K562 (cell line): ENCODE measurements at regions not wholly inside any gene's neighbourhood (a gene's known extent, or its start where the extent isn't known, plus 50 kb on each side); places are given as distances from the start of the nearest gene placed in this dataset.

Experiments used
- ATAC-seq: fragments of 200-7000 bp; cut with Tn5 transposase; 3 replicates; pipeline ENCODE4 v1.9.1; 2020; ENCODE audit warnings: moderate library complexity
- BruUV-seq: library from RNA; stranded (reverse); fragments of 400-500 nt; replicated peaks from 2 replicates; lab custom pipeline; 2021; lab: Mats Ljungman, UMichigan
- CTCF ChIA-PET: fragments of 300-600 bp; formaldehyde crosslinking; extraction: SDS; loops from one replicate; lab custom pipeline; 2021; ENCODE audit warnings: low intra/inter-chr PET ratio; lab: Yijun Ruan, JAX
- POLR2A ChIA-PET: fragments of 300-600, 350-650 bp; sonication (Branson Sonifier 250); formaldehyde crosslinking; extraction: SDS; loops from one replicate; lab custom pipeline; 2021; ENCODE audit warnings: antibody characterized with exemption, inconsistent platforms; lab: Yijun Ruan, JAX
- DNase-seq, 4 experiments: peaks; one replicate each; pipeline versions ENCODE4 v3.0.0 to v3.0.0-alpha.2; 2011 to 2018; ENCODE audit warnings: low spot score in 3 of 4, mixed read lengths in 3 of 4; ENCODE audit errors: extremely low read depth in 1 of 4
- FAIRE-seq: peaks from 2 replicates; lab custom pipeline; 2011; peaks lifted over from hg19 to GRCh38; lab: Jason Lieb, UNC
- H2AFZ ChIP-seq: 2 replicates; pipeline ENCODE4 v1.6.0; 2011; ENCODE audit warnings: low read depth, low read length, control low read depth, inconsistent platforms
- H3K27ac ChIP-seq: fragments of 200-600 bp; 3 replicates; pipeline ENCODE4 v1.8.0; 2011; ENCODE audit warnings: low read depth, mild to moderate bottlenecking, control low read depth, inconsistent platforms, low read length, moderate library complexity, mixed read lengths; ENCODE audit errors: extremely low read depth
- H3K27me3 ChIP-seq, 2 experiments: fragments of 300-600 bp in 1 of 2; 2 replicates in 1 of 2; 3 replicates in 1 of 2; pipeline versions ENCODE4 v1.6.0 to v1.8.0; 2011; ENCODE audit warnings: inconsistent platforms in 2 of 2, low read length in 2 of 2, mild to moderate bottlenecking in 1 of 2, mixed read lengths in 1 of 2, moderate library complexity in 1 of 2; ENCODE audit not compliant: control insufficient read depth in 2 of 2, insufficient read depth in 2 of 2
- H3K36me3 ChIP-seq: fragments of 300-600 bp; 3 replicates; pipeline ENCODE4 v1.8.0; 2011; ENCODE audit warnings: mild to moderate bottlenecking, low read length, inconsistent platforms; ENCODE audit not compliant: control insufficient read depth, insufficient read depth
- H3K4me1 ChIP-seq, 2 experiments: fragments of 200-600 bp in 1 of 2; replicated peaks in 1 of 2; 2 replicates in 1 of 2; 3 replicates in 1 of 2; pipeline versions ENCODE4 v1.5.1 to v1.8.0; 2011; ENCODE audit warnings: inconsistent platforms in 2 of 2, low read length in 2 of 2, mild to moderate bottlenecking in 1 of 2, mixed read lengths in 1 of 2, moderate library complexity in 1 of 2; ENCODE audit not compliant: control insufficient read depth in 2 of 2, insufficient read depth in 2 of 2
- H3K4me2 ChIP-seq: 2 replicates; pipeline ENCODE4 v1.6.1; 2011; ENCODE audit warnings: low read length, control low read depth, inconsistent platforms, mixed read lengths; ENCODE audit not compliant: insufficient read depth
- H3K4me3 ChIP-seq: fragments of 200-600 bp; sonication (generic), shearing (Covaris generic); 2 replicates; pipeline ENCODE4 v1.5.1; 2016; ENCODE audit warnings: control low read depth, inconsistent platforms
- H3K79me2 ChIP-seq: fragments of 200-600 bp; 3 replicates; pipeline ENCODE4 v1.8.0; 2011; ENCODE audit warnings: low read length, inconsistent platforms; ENCODE audit not compliant: control insufficient read depth, insufficient read depth
- H3K9ac ChIP-seq, 2 experiments: 2 replicates each; pipeline versions ENCODE4 v1.6.0 to v1.6.1; 2011; ENCODE audit warnings: low read depth in 2 of 2, low read length in 2 of 2, control low read depth in 1 of 2, inconsistent platforms in 1 of 2, mild to moderate bottlenecking in 1 of 2, mixed read lengths in 1 of 2; ENCODE audit not compliant: insufficient read depth in 1 of 2
- H3K9me1 ChIP-seq: one replicate; pipeline ENCODE4 v1.6.0; 2011; ENCODE audit warnings: inconsistent platforms, mild to moderate bottlenecking, low read length, moderate library complexity; ENCODE audit not compliant: control insufficient read depth, insufficient read depth
- H3K9me3 ChIP-seq: replicated peaks from 2 replicates; pipeline ENCODE4 v1.5.1; 2011; ENCODE audit warnings: low read depth, low read length, inconsistent platforms; ENCODE audit not compliant: control insufficient read depth, insufficient read depth
- H4K20me1 ChIP-seq: replicated peaks from 2 replicates; pipeline ENCODE4 v1.6.1; 2011; ENCODE audit warnings: low read length, inconsistent platforms, mixed read lengths; ENCODE audit not compliant: control insufficient read depth, insufficient read depth
- BRCA1 ChIP-seq, 2 experiments: fragments of 450-650 bp in 1 of 2; sonication (generic) in 1 of 2; formaldehyde crosslinking in 1 of 2; IDR thresholded peaks; 2 replicates each; pipeline versions ENCODE4 v1.5.0 to v1.6.1; 2017 to 2020; ENCODE audit warnings: mild to moderate bottlenecking in 1 of 2, missing genetic modification reagents in 1 of 2
- ETV1 ChIP-seq: fragments of 450-650 bp; conservative IDR thresholded peaks from 2 replicates; pipeline ENCODE4 v1.6.1; 2016; ENCODE audit warnings: missing genetic modification characterization, control low read depth, low read depth, missing compliant biosample characterization
- GTF2B ChIP-seq: IDR thresholded peaks from 2 replicates; pipeline ENCODE4 v1.6.1; 2011; ENCODE audit not compliant: insufficient read length; ENCODE audit errors: extremely low read depth
- ZKSCAN3 ChIP-seq: fragments of 250-450 bp; sonication (Bioruptor Pico); IDR thresholded peaks from 2 replicates; pipeline ENCODE4 v1.4.0; 2020
- ZNF507 ChIP-seq: conservative IDR thresholded peaks from 2 replicates; pipeline ENCODE4 v1.6.1; 2017; ENCODE audit warnings: missing genetic modification characterization, missing compliant biosample characterization
- ZNF695 ChIP-seq: fragments of 450-650 bp; formaldehyde crosslinking; IDR thresholded peaks from 2 replicates; pipeline ENCODE4 v1.4.0; 2020; ENCODE audit warnings: mild to moderate bottlenecking, moderate library complexity
- WGBS: fragments of 100-300 bp; shearing (Covaris generic); methylation state at CpG from one replicate; pipeline ENCODE4 v1.1.6; 2016; ENCODE audit warnings: low coverage, mixed read lengths; ENCODE audit not compliant: insufficient coverage; ENCODE audit errors: missing lambda C conversion rate; 5-methylcytosine and 5-hydroxymethylcytosine counted together
- in situ Hi-C: fragments of 300-500 bp; cut with MboI; formaldehyde crosslinking; loops from 4 replicates; pipeline ENCODE4 v1.15.0; 2018; ENCODE audit warnings: inconsistent platforms, mixed read lengths
- intact Hi-C: fragments of 100-400 bp; cut with micrococcal nuclease; formaldehyde crosslinking; loops from 2 replicates; pipeline ENCODE4 v1.14.2; 2022
- TF ChIP-seq, protein P1 (sequence below), 2 experiments: fragments of 150-350 bp in 1 of 2; IDR thresholded peaks; 2 replicates each; pipeline ENCODE4 v1.6.1; 2012 to 2016; ENCODE audit warnings: low read depth in 2 of 2, low read length in 2 of 2, mild to moderate bottlenecking in 1 of 2, moderate library complexity in 1 of 2
- TF ChIP-seq, protein P2 (sequence below), 2 experiments: fragments of 450-650 bp in 1 of 2; IDR thresholded peaks; 2 replicates each; pipeline ENCODE4 v1.6.1; 2011 to 2017; ENCODE audit warnings: low read depth in 2 of 2, antibody characterized with exemption in 1 of 2, borderline replicate concordance in 1 of 2, low read length in 1 of 2, mild to moderate bottlenecking in 1 of 2, mixed read lengths in 1 of 2; ENCODE audit not compliant: control insufficient read depth in 1 of 2

DNA sequence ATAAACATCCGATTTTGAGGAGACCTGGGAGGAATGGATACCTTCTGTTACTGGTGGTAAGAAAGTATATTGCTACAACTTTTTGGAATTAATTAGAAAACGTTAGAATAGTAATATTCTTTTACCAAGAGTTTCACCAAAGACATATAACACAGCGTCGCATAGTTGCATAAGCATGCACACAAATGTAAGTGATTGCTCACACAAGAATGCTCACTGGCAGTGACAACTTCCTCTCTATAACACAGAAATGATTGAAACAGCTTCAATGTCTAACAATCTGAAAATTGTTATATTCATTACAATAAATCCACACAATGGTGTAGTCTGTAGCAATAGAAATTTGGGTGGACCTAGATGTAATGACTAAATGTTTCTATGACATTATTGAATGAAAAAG is 998.6 kb downstream of the TTLL7 start (continued):
- TF ChIP-seq, protein P1, sequence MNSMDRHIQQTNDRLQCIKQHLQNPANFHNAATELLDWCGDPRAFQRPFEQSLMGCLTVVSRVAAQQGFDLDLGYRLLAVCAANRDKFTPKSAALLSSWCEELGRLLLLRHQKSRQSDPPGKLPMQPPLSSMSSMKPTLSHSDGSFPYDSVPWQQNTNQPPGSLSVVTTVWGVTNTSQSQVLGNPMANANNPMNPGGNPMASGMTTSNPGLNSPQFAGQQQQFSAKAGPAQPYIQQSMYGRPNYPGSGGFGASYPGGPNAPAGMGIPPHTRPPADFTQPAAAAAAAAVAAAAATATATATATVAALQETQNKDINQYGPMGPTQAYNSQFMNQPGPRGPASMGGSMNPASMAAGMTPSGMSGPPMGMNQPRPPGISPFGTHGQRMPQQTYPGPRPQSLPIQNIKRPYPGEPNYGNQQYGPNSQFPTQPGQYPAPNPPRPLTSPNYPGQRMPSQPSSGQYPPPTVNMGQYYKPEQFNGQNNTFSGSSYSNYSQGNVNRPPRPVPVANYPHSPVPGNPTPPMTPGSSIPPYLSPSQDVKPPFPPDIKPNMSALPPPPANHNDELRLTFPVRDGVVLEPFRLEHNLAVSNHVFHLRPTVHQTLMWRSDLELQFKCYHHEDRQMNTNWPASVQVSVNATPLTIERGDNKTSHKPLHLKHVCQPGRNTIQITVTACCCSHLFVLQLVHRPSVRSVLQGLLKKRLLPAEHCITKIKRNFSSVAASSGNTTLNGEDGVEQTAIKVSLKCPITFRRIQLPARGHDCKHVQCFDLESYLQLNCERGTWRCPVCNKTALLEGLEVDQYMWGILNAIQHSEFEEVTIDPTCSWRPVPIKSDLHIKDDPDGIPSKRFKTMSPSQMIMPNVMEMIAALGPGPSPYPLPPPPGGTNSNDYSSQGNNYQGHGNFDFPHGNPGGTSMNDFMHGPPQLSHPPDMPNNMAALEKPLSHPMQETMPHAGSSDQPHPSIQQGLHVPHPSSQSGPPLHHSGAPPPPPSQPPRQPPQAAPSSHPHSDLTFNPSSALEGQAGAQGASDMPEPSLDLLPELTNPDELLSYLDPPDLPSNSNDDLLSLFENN (IDR thresholded peaks at IDR 0.05; ENCODE audit: low read depth in 2 of 2, low read length in 2 of 2) = no peak

DNA sequence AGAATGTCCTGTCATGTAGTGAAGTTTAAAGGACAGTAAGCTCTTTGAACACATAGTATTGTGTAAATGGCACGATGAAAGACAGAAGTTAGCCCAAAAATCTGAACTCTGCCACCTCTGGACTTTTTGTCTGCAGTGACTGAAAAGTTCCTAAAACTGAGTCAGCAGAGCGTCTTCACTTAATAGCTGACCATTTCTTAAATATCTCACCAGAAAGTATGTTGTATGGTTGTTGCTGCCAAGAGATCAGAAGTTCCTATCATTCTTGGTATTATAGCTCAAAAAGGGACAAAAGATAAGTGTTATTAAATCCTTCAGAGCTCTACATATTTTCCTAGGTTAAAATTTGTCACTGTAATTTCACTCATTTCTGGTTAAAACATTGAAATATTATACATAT is 1003.0 kb downstream of the TTLL7 start:
- Histone ChIP-seq H3K79me2 (no peaks in the 10 kb centered on the region), H3K4me1 (no peaks in the 10 kb centered on the region), H2AFZ (no peak overlapping the region), H3K4me3 (no peak overlapping the region), H3K36me3 (no peaks in the 10 kb centered on the region), H4K20me1 (no peaks in the 10 kb centered on the region), H3K9ac (no peak overlapping the region), H3K4me2 (no peak overlapping the region), H3K27ac (no peak overlapping the region), H3K27me3 (no peaks in the 10 kb centered on the region), H3K9me3 (no peaks in the 10 kb centered on the region; the same call in 1 of the 2 replicates), H3K9me1 (no peaks in the 10 kb centered on the region)
- DNase-seq (no peak), ATAC-seq (no peak), FAIRE-seq (no peak)
- no peak for TF ChIP-seq ZKSCAN3 (CRISPR knock-in tag)
- no peak for TF ChIP-seq BRCA1 (IDR thresholded peaks at IDR 0.05)
- no peak for TF ChIP-seq BRCA1 (CRISPR knock-in tag; IDR thresholded peaks at IDR 0.05)
- TF ChIP-seq ETV1 = no peak
- no peak for TF ChIP-seq ZNF507 (tag)
- TF ChIP-seq, protein P2, sequence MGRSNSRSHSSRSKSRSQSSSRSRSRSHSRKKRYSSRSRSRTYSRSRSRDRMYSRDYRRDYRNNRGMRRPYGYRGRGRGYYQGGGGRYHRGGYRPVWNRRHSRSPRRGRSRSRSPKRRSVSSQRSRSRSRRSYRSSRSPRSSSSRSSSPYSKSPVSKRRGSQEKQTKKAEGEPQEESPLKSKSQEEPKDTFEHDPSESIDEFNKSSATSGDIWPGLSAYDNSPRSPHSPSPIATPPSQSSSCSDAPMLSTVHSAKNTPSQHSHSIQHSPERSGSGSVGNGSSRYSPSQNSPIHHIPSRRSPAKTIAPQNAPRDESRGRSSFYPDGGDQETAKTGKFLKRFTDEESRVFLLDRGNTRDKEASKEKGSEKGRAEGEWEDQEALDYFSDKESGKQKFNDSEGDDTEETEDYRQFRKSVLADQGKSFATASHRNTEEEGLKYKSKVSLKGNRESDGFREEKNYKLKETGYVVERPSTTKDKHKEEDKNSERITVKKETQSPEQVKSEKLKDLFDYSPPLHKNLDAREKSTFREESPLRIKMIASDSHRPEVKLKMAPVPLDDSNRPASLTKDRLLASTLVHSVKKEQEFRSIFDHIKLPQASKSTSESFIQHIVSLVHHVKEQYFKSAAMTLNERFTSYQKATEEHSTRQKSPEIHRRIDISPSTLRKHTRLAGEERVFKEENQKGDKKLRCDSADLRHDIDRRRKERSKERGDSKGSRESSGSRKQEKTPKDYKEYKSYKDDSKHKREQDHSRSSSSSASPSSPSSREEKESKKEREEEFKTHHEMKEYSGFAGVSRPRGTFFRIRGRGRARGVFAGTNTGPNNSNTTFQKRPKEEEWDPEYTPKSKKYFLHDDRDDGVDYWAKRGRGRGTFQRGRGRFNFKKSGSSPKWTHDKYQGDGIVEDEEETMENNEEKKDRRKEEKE (IDR thresholded peaks at IDR 0.05; ENCODE audit: borderline replicate concordance in 1 of 2, control insufficient read depth in 1 of 2, low read depth in 2 of 2, low read length in 1 of 2) = no peak
- TF ChIP-seq ZNF695 (CRISPR knock-in tag) = no peak
- no peak for TF ChIP-seq GTF2B
- in situ Hi-C loops = no loop called here
- BruUV-seq = no TSS peak
- 0% methylated on average over 2 of the region's 2 CpGs for WGBS
- intact Hi-C loops = no loop called here
- POLR2A ChIA-PET = no interaction called here
- CTCF ChIA-PET = no interaction called here
